ENCODE measurements at regions not wholly inside any gene's neighbourhood (a gene's known extent, or its start where the extent isn't known, plus 50 kb on each side); places are given as distances from the start of the nearest gene placed in this dataset.
"Not testable (repeated sequence)": the region's sequence is repeated elsewhere in the genome, so short reads cannot be mapped to it uniquely, and the experiment has no call there.

- DNase-seq = not testable (repeated sequence)
Measured at GRCh38 chr12:42906801-42907200, 317.3 kb upstream of the PRICKLE1 start.

GRCh38 chr12:42905419-42905705 lies 315.8 kb upstream of the PRICKLE1 start:
- no peak for DNase-seq

DNA sequence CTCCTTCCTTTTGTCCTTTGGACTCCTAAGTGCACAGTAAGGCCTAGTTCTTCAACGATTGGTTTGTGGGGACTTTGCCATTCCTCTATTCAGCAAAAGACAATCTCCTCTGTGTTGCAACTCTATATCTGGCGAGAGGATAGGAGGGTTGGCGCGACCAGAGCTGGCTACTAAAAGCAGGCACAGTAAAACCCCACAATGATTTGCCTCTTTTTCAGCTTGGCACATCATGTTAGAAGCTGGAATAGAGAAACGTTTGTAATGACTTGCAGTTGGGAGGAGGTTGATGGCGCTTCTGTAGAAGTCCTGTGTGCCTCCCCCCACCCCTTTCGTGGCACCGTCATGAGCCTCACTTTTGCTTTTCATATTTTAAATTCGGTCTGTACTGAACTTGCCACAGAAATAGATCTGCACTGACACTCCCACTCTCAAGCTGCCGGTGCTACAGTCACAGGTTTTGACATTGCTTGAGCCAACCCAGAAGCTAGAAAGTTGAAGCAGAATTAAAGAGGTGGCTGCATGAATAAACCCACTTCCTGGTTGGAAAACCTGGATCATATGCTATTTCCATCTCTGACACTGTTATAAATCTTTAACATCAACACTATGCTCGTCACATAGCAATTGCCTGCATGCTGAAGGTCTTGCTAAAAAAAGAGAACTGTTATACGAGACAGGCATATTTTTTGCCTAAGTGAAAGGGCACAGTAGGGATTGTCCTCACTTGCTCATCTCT lies 315.3 kb upstream of the PRICKLE1 start:
- DNase-seq = no peak

GRCh38 chr12:42903736-42904135 lies 314.2 kb upstream of the PRICKLE1 start:
- no peak for DNase-seq

DNA sequence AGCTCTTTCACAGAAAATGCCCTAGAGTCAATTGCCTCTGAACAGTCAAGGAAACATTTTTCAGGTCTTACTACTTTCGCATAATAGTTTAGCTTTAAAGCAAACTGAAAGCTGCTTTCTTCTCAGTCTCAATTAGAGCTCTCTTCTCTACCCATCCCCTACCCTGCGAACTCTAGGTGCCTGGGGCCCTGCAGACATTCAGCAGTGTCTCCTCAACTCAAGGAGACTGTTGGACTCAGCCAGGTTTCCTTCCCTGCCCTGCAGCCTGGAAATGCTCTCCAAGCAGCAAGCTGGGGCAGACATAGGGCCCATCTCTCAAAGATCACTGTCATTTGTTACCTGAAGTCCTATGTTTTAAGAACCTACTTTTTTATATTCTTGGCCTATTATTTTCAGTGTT lies 312.5 kb upstream of the PRICKLE1 start:
- no peak for DNase-seq

DNA sequence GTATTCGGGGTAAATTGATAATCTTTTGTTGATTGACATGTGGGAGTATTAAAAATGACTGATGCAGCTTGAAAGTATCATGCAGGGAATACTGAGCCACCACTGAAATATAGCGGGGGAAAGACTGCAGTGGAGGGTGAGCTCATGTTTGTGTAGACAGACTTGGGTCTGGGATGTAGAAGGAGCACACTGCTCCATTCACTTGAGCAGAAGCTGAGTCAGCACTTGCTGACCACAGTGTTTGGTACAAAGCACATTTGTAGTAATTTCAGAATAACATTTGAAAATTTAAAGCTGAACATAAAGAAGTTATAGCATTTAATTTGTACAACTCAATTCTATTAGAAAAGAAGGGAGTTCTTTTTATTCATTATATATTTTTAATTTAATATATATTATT lies 304.3 kb upstream of the PRICKLE1 start:
- DNase-seq = no peak

GRCh38 chr12:42892702-42893551 lies 303.4 kb upstream of the PRICKLE1 start:
- DNase-seq = no peak

DNA sequence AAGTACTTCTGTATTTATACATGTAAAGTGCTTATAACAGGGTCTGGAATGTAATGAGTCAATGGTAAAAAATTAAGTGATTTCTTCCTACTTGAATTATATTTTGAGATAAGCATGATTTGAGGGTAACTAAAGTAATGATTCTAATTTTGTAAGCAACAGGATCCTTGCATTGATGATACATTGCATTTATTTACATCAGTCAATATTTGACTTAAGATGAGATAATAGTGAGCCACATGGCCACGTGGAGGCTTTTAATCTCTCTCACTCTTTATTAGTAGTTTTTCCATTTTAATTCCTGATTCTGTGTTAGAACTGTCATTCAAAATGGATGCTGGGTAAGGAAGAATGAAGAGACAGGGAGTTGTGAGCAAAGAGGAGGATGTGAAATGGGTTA lies 298.1 kb upstream of the PRICKLE1 start:
- no peak for DNase-seq

- DNase-seq = no peak
Measured at GRCh38 chr12:42886160-42886559, 296.6 kb upstream of the PRICKLE1 start.

DNA sequence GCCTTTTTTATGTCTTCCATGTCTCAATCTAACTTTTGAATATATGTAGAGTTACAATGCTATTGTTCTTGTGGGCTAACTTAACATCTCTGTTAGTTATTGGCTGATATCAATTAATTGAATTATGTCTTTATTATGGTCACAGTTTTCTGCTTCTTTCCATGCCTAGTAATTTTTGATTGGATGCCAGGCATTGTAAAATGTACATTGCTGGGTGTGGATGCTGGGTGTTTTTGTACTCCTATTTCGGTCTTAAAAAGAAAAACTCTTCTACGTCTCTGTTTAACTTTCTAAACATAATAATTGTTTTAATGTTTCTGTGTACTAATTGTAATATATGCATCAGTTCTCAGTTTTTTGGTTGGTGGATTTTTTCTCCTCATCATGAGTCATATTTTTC lies 296.1 kb upstream of the PRICKLE1 start:
- DNase-seq = no peak

DNA sequence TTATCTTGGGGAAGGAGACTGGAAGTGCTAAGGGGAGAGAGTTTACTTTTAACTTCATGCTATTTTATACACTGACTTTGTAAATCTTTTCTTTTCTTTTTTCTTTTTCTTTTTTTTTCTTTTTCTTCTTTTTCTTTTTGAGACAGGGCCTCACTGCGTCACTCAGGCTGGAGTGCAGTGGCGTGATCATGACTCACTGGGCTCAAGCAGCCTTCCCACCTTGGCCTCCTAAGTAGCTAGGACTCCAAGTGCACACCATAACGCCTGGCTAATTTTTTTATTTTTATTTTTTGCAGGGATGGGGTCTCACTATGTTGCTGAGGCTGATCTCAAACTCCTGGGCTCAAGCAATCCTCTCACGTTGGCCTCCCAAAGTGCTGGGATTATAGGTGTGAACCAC lies 294.6 kb upstream of the PRICKLE1 start:
- DNase-seq = no peak

DNA sequence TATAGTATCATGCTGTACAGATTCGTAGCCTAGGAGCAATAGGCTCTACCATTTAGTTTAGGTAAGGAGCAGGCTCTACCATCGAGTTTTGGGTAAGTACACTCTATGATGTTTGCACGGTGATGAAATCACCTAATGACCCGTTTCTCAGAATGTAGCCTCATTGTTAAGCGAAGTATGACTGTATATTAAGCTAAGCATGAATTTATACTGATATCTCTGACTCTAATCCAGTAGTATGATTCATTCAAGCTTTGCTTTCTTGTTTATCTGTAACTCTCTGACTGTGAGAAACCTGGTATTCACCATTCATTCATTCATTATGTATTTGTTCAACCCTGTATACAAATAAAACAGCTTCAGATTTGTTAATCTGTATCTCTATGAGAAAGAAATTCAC lies 283.9 kb upstream of the PRICKLE1 start:
- no peak for DNase-seq

GRCh38 chr12:42871816-42872215 lies 282.3 kb upstream of the PRICKLE1 start:
- DNase-seq = no peak

- no peak for DNase-seq
Measured at GRCh38 chr12:42868291-42868690, 278.7 kb upstream of the PRICKLE1 start.

DNA sequence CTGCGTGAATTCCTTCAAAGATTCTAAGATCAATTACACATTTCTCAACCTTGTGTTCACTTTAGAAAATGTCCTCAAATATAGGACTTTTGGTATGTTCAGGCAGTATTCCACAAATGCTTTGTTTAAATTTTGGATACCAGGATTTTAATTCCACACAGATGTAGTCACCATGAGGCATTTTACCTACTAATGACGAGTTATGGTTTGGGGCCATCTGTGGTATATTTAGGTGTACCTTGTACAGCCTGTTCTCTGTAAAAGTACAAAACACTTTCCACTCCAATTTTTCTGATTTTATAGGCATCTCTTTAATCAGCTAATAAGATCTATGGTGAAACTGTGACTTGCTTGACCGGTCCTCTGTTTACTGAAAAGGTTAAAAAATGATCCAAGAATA lies 275.7 kb upstream of the PRICKLE1 start:
- DNase-seq = no peak

- no peak for DNase-seq
Measured at GRCh38 chr12:42862055-42862454, 272.5 kb upstream of the PRICKLE1 start.

GRCh38 chr12:42860331-42860730 lies 270.8 kb upstream of the PRICKLE1 start:
- not testable (repeated sequence) for DNase-seq

- DNase-seq = no peak
Measured at GRCh38 chr12:42859612-42860011, 270.1 kb upstream of the PRICKLE1 start.

GRCh38 chr12:42857106-42857505 lies 267.6 kb upstream of the PRICKLE1 start:
- DNase-seq = no peak

- no peak for DNase-seq
Measured at GRCh38 chr12:42855362-42855950, 265.9 kb upstream of the PRICKLE1 start.

GRCh38 chr12:42854826-42855225 lies 265.3 kb upstream of the PRICKLE1 start:
- no peak for DNase-seq

DNA sequence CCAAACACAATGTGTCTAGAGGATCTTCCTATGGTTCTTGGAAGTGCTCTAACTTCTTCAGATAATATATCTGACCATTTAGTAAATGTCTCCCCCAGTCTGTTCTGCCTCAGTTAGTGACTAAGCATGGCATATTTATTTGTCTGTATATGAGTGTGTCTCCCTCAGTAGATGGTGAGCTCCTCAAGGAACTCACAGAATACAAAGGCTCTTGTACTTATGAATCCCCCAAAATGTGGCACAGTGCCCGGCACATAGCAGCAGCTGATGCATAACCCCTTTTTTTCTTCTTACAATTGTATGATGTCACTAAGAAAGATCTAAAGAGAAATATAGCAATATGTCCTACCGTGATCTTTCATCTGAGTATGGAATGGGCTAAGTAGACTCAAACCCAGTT lies 264.7 kb upstream of the PRICKLE1 start:
- no peak for DNase-seq

DNA sequence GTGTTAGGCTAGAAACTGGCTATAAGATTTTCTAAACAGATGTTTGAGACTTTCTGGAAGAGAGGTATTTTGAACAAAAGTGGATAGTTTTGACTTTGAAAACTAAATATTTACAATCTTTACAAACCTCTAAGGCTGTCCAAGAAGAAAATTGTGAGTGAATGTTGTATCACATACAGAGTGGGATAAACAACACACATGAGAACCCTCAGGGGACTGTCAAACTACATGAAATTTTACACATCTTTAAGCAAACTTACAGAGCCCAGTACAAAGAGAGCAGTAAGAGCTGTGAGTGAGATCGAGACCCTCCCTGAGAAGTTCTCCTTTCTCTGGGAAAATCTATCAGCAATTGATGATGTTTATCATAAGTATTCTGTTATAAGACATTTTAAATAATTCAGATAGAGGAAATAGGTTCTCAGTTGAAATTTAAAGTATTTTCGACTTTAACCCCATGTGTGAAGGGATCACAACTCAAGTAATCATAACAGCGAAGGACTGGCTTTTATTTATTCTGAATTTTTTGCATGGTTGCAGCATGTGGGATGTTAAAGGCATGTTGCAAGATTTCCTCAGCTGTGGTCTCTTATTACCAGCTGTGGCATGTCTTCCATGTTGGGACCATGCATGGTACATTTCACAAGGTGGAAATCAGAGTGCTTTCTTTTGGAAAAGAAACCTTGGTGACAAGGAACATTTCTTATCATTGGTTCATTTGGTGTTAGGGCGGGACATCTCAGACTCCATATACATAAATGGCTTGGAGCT lies 264.0 kb upstream of the PRICKLE1 start:
- no peak for DNase-seq
